HCT116 (cell line): ENCODE measurements at regions not wholly inside any gene's neighbourhood (a gene's known extent, or its start where the extent isn't known, plus 50 kb on each side); places are given as distances from the start of the nearest gene placed in this dataset.

ENCODE experiments used
- ATAC-seq: fragments of 200-7000 bp; cut with Tn5 transposase; 2 replicates; pipeline ENCODE4 v1.9.1; 2020; ENCODE audit warnings: mild to moderate bottlenecking, moderate library complexity
- BruUV-seq: library from RNA; stranded (reverse); fragments of 400-500 nt; replicated peaks from 2 replicates; lab custom pipeline; 2021; lab: Mats Ljungman, UMichigan
- CTCF ChIA-PET: fragments of 300-600 bp; sonication (Branson Sonifier 250); formaldehyde crosslinking; loops from one replicate; lab custom pipeline; 2021; ENCODE audit warnings: antibody characterized with exemption; lab: Charles Lee
- POLR2A ChIA-PET: fragments of 300-600, 350-600 bp; sonication (Branson Sonifier 250); formaldehyde crosslinking; loops from one replicate; lab custom pipeline; 2021; ENCODE audit warnings: antibody characterized with exemption; lab: Charles Lee
- RAD21 ChIA-PET, 2 experiments: fragments of 300-600 bp; sonication (Branson Sonifier 250); formaldehyde crosslinking; loops; one replicate each; lab custom pipeline; 2023; ENCODE audit warnings: low total read pairs in 2 of 2; ENCODE audit not compliant: uncharacterized antibody in 2 of 2, unreplicated experiment in 2 of 2, low non-redundant PET in 1 of 2; lab: Charles Lee
- DNase-seq: peaks from one replicate; pipeline ENCODE4 v3.0.0-alpha.2; 2010; ENCODE audit warnings: low read depth, low spot score
- H2AFZ ChIP-seq: fragments of 200-600 bp; shearing (Covaris generic), sonication (generic); 2 replicates; pipeline ENCODE4 v1.6.1; 2017; ENCODE audit warnings: low read depth, mixed run types, mixed read lengths, antibody characterized with exemption, low read length; ENCODE audit not compliant: poor library complexity, severe bottlenecking
- H3K27ac ChIP-seq: 2 replicates; pipeline ENCODE4 v1.5.1; 2012; ENCODE audit warnings: low read depth, low read length
- H3K27me3 ChIP-seq: fragments of 200-600 bp; sonication (generic); 2 replicates; pipeline ENCODE4 v1.6.1; 2016; ENCODE audit warnings: mixed run types, low read length, mixed read lengths; ENCODE audit not compliant: insufficient read depth
- H3K36me3 ChIP-seq, 2 experiments: fragments of 200-500 bp in 1 of 2; fragments of 200-600 bp in 1 of 2; sonication (Bioruptor generic) in 1 of 2; sonication (generic) in 1 of 2; 2 replicates each; pipeline versions ENCODE4 v1.5.1 to v1.6.1; 2014 to 2016; ENCODE audit warnings: low read length in 2 of 2, inconsistent platforms in 1 of 2, mixed read lengths in 1 of 2, mixed run types in 1 of 2; ENCODE audit not compliant: insufficient read depth in 2 of 2, control insufficient read depth in 1 of 2
- H3K4me1 ChIP-seq, 2 experiments: fragments of 200-600 bp in 1 of 2; sonication (generic) in 1 of 2; 2 replicates each; pipeline versions ENCODE4 v1.5.1 to v1.6.1; 2012 to 2017; ENCODE audit warnings: low read length in 2 of 2, inconsistent platforms in 1 of 2, mild to moderate bottlenecking in 1 of 2, mixed read lengths in 1 of 2, mixed run types in 1 of 2, moderate library complexity in 1 of 2; ENCODE audit not compliant: insufficient read depth in 2 of 2, control insufficient read depth in 1 of 2
- H3K4me2 ChIP-seq: fragments of 200-600 bp; sonication (generic); 2 replicates; pipeline ENCODE4 v1.6.1; 2017; ENCODE audit warnings: mixed run types, low read length, mixed read lengths
- H3K4me3 ChIP-seq, 2 experiments: fragments of 200-600 bp in 1 of 2; sonication (generic) in 1 of 2; replicated peaks in 1 of 2; 2 replicates each; pipeline ENCODE4 v1.5.1; 2011 to 2016; ENCODE audit warnings: low read length in 2 of 2, control low read depth in 1 of 2, low read depth in 1 of 2, mild to moderate bottlenecking in 1 of 2, mixed read lengths in 1 of 2, mixed run types in 1 of 2
- H3K79me2 ChIP-seq: fragments of 200-600 bp; sonication (generic); 2 replicates; pipeline ENCODE4 v1.6.1; 2017; ENCODE audit warnings: mild to moderate bottlenecking, mixed run types, low read length, moderate library complexity, mixed read lengths; ENCODE audit not compliant: insufficient read depth
- H3K9ac ChIP-seq: fragments of 200-600 bp; sonication (generic); 2 replicates; pipeline ENCODE4 v1.6.1; 2016; ENCODE audit warnings: low read length, mixed read lengths
- H3K9me2 ChIP-seq: fragments of 200-600 bp; sonication (generic), shearing (Covaris generic); 2 replicates; pipeline ENCODE4 v1.6.1; 2017; ENCODE audit warnings: mixed run types, mild to moderate bottlenecking, moderate library complexity; ENCODE audit not compliant: insufficient read depth
- H3K9me3 ChIP-seq, 2 experiments: fragments of 200-500 bp in 1 of 2; fragments of 200-600 bp in 1 of 2; sonication (Bioruptor generic) in 1 of 2; sonication (generic) in 1 of 2; 2 replicates each; pipeline ENCODE4 v1.6.1; 2014 to 2017; ENCODE audit warnings: low read length in 2 of 2, mixed read lengths in 2 of 2, inconsistent platforms in 1 of 2, low read depth in 1 of 2, mild to moderate bottlenecking in 1 of 2, mixed run types in 1 of 2, moderate library complexity in 1 of 2; ENCODE audit not compliant: control insufficient read depth in 1 of 2, insufficient read depth in 1 of 2
- H4K20me1 ChIP-seq: fragments of 200-600 bp; sonication (generic), shearing (Covaris generic); 2 replicates; pipeline ENCODE4 v1.6.1; 2017; ENCODE audit warnings: mixed run types, mild to moderate bottlenecking, moderate library complexity; ENCODE audit not compliant: insufficient read depth
- ATF3 ChIP-seq: IDR thresholded peaks from 2 replicates; pipeline ENCODE4 v1.6.1; 2012
- CBX3 ChIP-seq: IDR thresholded peaks from 2 replicates; pipeline ENCODE4 v1.6.1; 2012; ENCODE audit warnings: low read depth
- CEBPB ChIP-seq: IDR thresholded peaks from 2 replicates; pipeline ENCODE4 v1.6.1; 2012; ENCODE audit warnings: low read depth
- EGR1 ChIP-seq: IDR thresholded peaks from 2 replicates; pipeline ENCODE4 v1.6.1; 2012; ENCODE audit warnings: low read depth
- ELF1 ChIP-seq: IDR thresholded peaks from 2 replicates; pipeline ENCODE4 v1.6.1; 2012; ENCODE audit warnings: low read depth, borderline replicate concordance
- EZH2 ChIP-seq: fragments of 200-600 bp; sonication (generic); IDR thresholded peaks from 2 replicates; pipeline ENCODE4 v1.6.1; 2017; ENCODE audit warnings: antibody characterized with exemption, mixed run types
- EZH2phosphoT487 ChIP-seq: fragments of 200-600 bp; IDR thresholded peaks from 2 replicates; pipeline ENCODE4 v1.6.1; 2018; ENCODE audit warnings: antibody characterized with exemption, borderline replicate concordance
- FOSL1 ChIP-seq: IDR thresholded peaks from 2 replicates; pipeline ENCODE4 v1.6.1; 2012; ENCODE audit warnings: low read depth
- JUND ChIP-seq: IDR thresholded peaks from 2 replicates; pipeline ENCODE4 v1.6.1; 2012
- MAX ChIP-seq: IDR thresholded peaks from 2 replicates; pipeline ENCODE4 v1.6.1; 2012
- POLR2A ChIP-seq: IDR thresholded peaks from 2 replicates; pipeline ENCODE4 v1.7.0; 2011; ENCODE audit warnings: borderline replicate concordance; ENCODE audit not compliant: insufficient read depth, insufficient read length; ENCODE audit errors: extremely low read depth
- SIN3A ChIP-seq: IDR thresholded peaks from 2 replicates; pipeline ENCODE4 v1.6.1; 2012; ENCODE audit warnings: low read depth
- SP1 ChIP-seq: IDR thresholded peaks from 2 replicates; pipeline ENCODE4 v1.6.1; 2012; ENCODE audit warnings: low read depth
- SRF ChIP-seq: IDR thresholded peaks from 2 replicates; pipeline ENCODE4 v1.6.1; 2012; ENCODE audit warnings: low read depth
- TCF7L2 ChIP-seq: IDR thresholded peaks from 2 replicates; pipeline ENCODE4 v1.7.0; 2011; ENCODE audit warnings: borderline replicate concordance, inconsistent platforms; ENCODE audit not compliant: insufficient read depth, insufficient read length; ENCODE audit errors: extremely low read depth
- ZFX ChIP-seq: fragments of 450-650 bp; IDR thresholded peaks from 2 replicates; pipeline ENCODE4 v1.6.1; 2017
- ZNF274 ChIP-seq: fragments of 200-500 bp; sonication (Bioruptor generic); IDR thresholded peaks from 2 replicates; pipeline ENCODE4 v1.6.1; 2014; ENCODE audit warnings: mild to moderate bottlenecking, low read depth, low read length, inconsistent platforms
- intact Hi-C: fragments of 100-400 bp; cut with micrococcal nuclease; formaldehyde crosslinking; loops from 2 replicates; pipeline ENCODE4 v1.10.0; 2022

GRCh38 chr3:178342111-178342510 lies 194.1 kb upstream of the KCNMB2 start:
- DNase-seq, result no peak
- H3K9me2 ChIP-seq, result no peaks in the 10 kb centered on the region
- H3K4me2 ChIP-seq, result no peak overlapping the region
- no peak overlapping the region for H3K4me3 ChIP-seq
- no peak overlapping the region for H3K9ac ChIP-seq
- ChIA-PET RAD21 (no interaction called here), CTCF (no interaction called here), POLR2A (no interaction called here)
- no peak for ATAC-seq
- H3K79me2 ChIP-seq, result no peaks in the 10 kb centered on the region
- H4K20me1 ChIP-seq, result no peaks in the 10 kb centered on the region
- H3K9me3 ChIP-seq, result no peaks in the 10 kb centered on the region
- BruUV-seq, result no TSS peak
- no peaks in the 10 kb centered on the region for H3K36me3 ChIP-seq
- H3K4me1 ChIP-seq, result no peaks in the 10 kb centered on the region
- no peak overlapping the region for H3K27ac ChIP-seq
- intact Hi-C loops, result no loop called here
- TF ChIP-seq MAX (no peak), ZFX (no peak), CEBPB (no peak), SP1 (no peak), JUND (no peak), ZNF274 (no peak), TCF7L2 (no peak), CBX3 (no peak), ATF3 (no peak), SIN3A (no peak)
- no peaks in the 10 kb centered on the region for H3K27me3 ChIP-seq
- H2AFZ ChIP-seq, result no peak overlapping the region

- ChIA-PET POLR2A (no interaction called here), CTCF (no interaction called here), RAD21 (no interaction called here)
- BruUV-seq, result no TSS peak
- peaks cover 3% of the 10 kb centered on the region; the same call in 1 of the 2 replicates for H3K9me2 ChIP-seq
- DNase-seq (no peak), ATAC-seq (no peak)
- H3K4me1 ChIP-seq, result no peaks in the 10 kb centered on the region
- H4K20me1 ChIP-seq, result no peaks in the 10 kb centered on the region
- H3K27me3 ChIP-seq, result no peaks in the 10 kb centered on the region
- no peaks in the 10 kb centered on the region for H3K36me3 ChIP-seq
- no peak overlapping the region for H3K4me3 ChIP-seq
- no peak overlapping the region for H3K4me2 ChIP-seq
- no peaks in the 10 kb centered on the region for H3K9me3 ChIP-seq
- no peak overlapping the region for H2AFZ ChIP-seq
- H3K27ac ChIP-seq, result no peak overlapping the region
- no peaks in the 10 kb centered on the region for H3K79me2 ChIP-seq
- TF ChIP-seq EZH2phosphoT487 (no peak), ELF1 (no peak), FOSL1 (no peak), EGR1 (no peak), CEBPB (no peak), ZFX (no peak), EZH2 (no peak), ATF3 (no peak), POLR2A (no peak), SRF (no peak), SP1 (no peak)
- intact Hi-C loops, result no loop called here
- no peak overlapping the region for H3K9ac ChIP-seq
Observed at GRCh38 chr3:178343433-178344038, 192.7 kb upstream of the KCNMB2 start.
